ENCODE measurements at regions not wholly inside any gene's neighbourhood (a gene's known extent, or its start where the extent isn't known, plus 50 kb on each side); places are given as distances from the start of the nearest gene placed in this dataset.

GRCh38 chr3:72050048-72050632, 265.2 kb upstream of the PROK2 start:
- no peak overlapping the region for H3K4me3 ChIP-seq (ENCODE audit: low read length)
- H3K79me2 ChIP-seq (ENCODE audit: low read length), result no peaks in the 10 kb centered on the region
- no peaks in the 10 kb centered on the region for H3K27me3 ChIP-seq (ENCODE audit: low read length)
- DNase-seq, result no peak
- H3K4me1 ChIP-seq (ENCODE audit: low read length), result 0 out of 2 replicates have a peak, but pooled peaks cover under 1% of the 10 kb centered on the region
- no peak overlapping the region for H2AFZ ChIP-seq (ENCODE audit: low read length)
- no peaks in the 10 kb centered on the region for H3K9me3 ChIP-seq (ENCODE audit: low read length)
- H3K36me3 ChIP-seq (ENCODE audit: insufficient read depth, low read length), result no peaks in the 10 kb centered on the region
- no peaks in the 10 kb centered on the region for H3K9me2 ChIP-seq (replicated peaks; ENCODE audit: insufficient read depth, low read length)
- no peak overlapping the region for H3K9ac ChIP-seq (ENCODE audit: low read length)
- H3K27ac ChIP-seq (ENCODE audit: low read length), result no peak overlapping the region
- no peaks in the 10 kb centered on the region for H4K20me1 ChIP-seq (ENCODE audit: insufficient read depth, low read depth, low read length)
- no peak overlapping the region for H3K4me2 ChIP-seq (ENCODE audit: low read depth, low read length, poor library complexity, severe bottlenecking)

GRCh38 chr3:72049300-72049699, 264.4 kb upstream of the PROK2 start:
- Histone ChIP-seq H3K4me2 (ENCODE audit: low read depth, low read length, poor library complexity, severe bottlenecking) (no peak overlapping the region), H3K4me3 (ENCODE audit: low read length) (no peak overlapping the region), H3K79me2 (ENCODE audit: low read length) (no peaks in the 10 kb centered on the region), H3K9me2 (replicated peaks; ENCODE audit: insufficient read depth, low read length) (no peaks in the 10 kb centered on the region), H4K20me1 (ENCODE audit: insufficient read depth, low read depth, low read length) (no peaks in the 10 kb centered on the region), H3K9me3 (ENCODE audit: low read length) (no peaks in the 10 kb centered on the region), H3K36me3 (ENCODE audit: insufficient read depth, low read length) (no peaks in the 10 kb centered on the region), H3K9ac (ENCODE audit: low read length) (no peak overlapping the region), H3K27me3 (ENCODE audit: low read length) (no peaks in the 10 kb centered on the region), H3K27ac (ENCODE audit: low read length) (no peak overlapping the region), H3K4me1 (ENCODE audit: low read length) (no peaks in the 10 kb centered on the region), H2AFZ (ENCODE audit: low read length) (no peak overlapping the region)
- DNase-seq, result no peak

GRCh38 chr3:72048873-72049272, 263.9 kb upstream of the PROK2 start:
- Histone ChIP-seq H3K36me3 (ENCODE audit: insufficient read depth, low read length) (no peaks in the 10 kb centered on the region), H3K4me2 (ENCODE audit: low read depth, low read length, poor library complexity, severe bottlenecking) (no peak overlapping the region), H2AFZ (ENCODE audit: low read length) (no peak overlapping the region), H4K20me1 (ENCODE audit: insufficient read depth, low read depth, low read length) (no peaks in the 10 kb centered on the region), H3K9me3 (ENCODE audit: low read length) (no peaks in the 10 kb centered on the region), H3K9ac (ENCODE audit: low read length) (no peak overlapping the region), H3K9me2 (replicated peaks; ENCODE audit: insufficient read depth, low read length) (no peaks in the 10 kb centered on the region), H3K4me1 (ENCODE audit: low read length) (no peaks in the 10 kb centered on the region), H3K79me2 (ENCODE audit: low read length) (no peaks in the 10 kb centered on the region), H3K4me3 (ENCODE audit: low read length) (no peak overlapping the region), H3K27me3 (ENCODE audit: low read length) (no peaks in the 10 kb centered on the region), H3K27ac (ENCODE audit: low read length) (no peak overlapping the region)
- DNase-seq, result no peak

GRCh38 chr3:72047221-72047871, 262.4 kb upstream of the PROK2 start:
- DNase-seq, result no peak
- Histone ChIP-seq H3K79me2 (ENCODE audit: low read length) (no peaks in the 10 kb centered on the region), H3K36me3 (ENCODE audit: insufficient read depth, low read length) (no peaks in the 10 kb centered on the region), H3K27ac (ENCODE audit: low read length) (no peak overlapping the region), H4K20me1 (ENCODE audit: insufficient read depth, low read depth, low read length) (no peaks in the 10 kb centered on the region), H3K9me3 (ENCODE audit: low read length) (no peaks in the 10 kb centered on the region), H2AFZ (ENCODE audit: low read length) (no peak overlapping the region), H3K9me2 (replicated peaks; ENCODE audit: insufficient read depth, low read length) (no peaks in the 10 kb centered on the region), H3K4me2 (ENCODE audit: low read depth, low read length, poor library complexity, severe bottlenecking) (no peak overlapping the region), H3K4me3 (ENCODE audit: low read length) (no peak overlapping the region), H3K27me3 (ENCODE audit: low read length) (no peaks in the 10 kb centered on the region), H3K9ac (ENCODE audit: low read length) (no peak overlapping the region), H3K4me1 (ENCODE audit: low read length) (no peaks in the 10 kb centered on the region)

- no peaks in the 10 kb centered on the region for H3K9me3 ChIP-seq (ENCODE audit: low read length)
- no peak overlapping the region for H3K9ac ChIP-seq (ENCODE audit: low read length)
- H3K4me2 ChIP-seq (ENCODE audit: low read depth, low read length, poor library complexity, severe bottlenecking), result no peak overlapping the region
- H3K4me3 ChIP-seq (ENCODE audit: low read length), result no peak overlapping the region
- DNase-seq, result no peak
- H2AFZ ChIP-seq (ENCODE audit: low read length), result no peak overlapping the region
- H3K27me3 ChIP-seq (ENCODE audit: low read length), result no peaks in the 10 kb centered on the region
- no peaks in the 10 kb centered on the region for H4K20me1 ChIP-seq (ENCODE audit: insufficient read depth, low read depth, low read length)
- no peaks in the 10 kb centered on the region for H3K79me2 ChIP-seq (ENCODE audit: low read length)
- H3K27ac ChIP-seq (ENCODE audit: low read length), result no peak overlapping the region
- H3K36me3 ChIP-seq (ENCODE audit: insufficient read depth, low read length), result no peaks in the 10 kb centered on the region
- H3K9me2 ChIP-seq (replicated peaks; ENCODE audit: insufficient read depth, low read length), result no peaks in the 10 kb centered on the region
- H3K4me1 ChIP-seq (ENCODE audit: low read length), result no peaks in the 10 kb centered on the region
Measured at GRCh38 chr3:72044231-72044855, 259.4 kb upstream of the PROK2 start.

GRCh38 chr3:72043204-72044133, 258.5 kb upstream of the PROK2 start:
- H3K4me2 ChIP-seq (ENCODE audit: low read depth, low read length, poor library complexity, severe bottlenecking), result no peak overlapping the region
- H3K27me3 ChIP-seq (ENCODE audit: low read length), result no peaks in the 10 kb centered on the region
- no peak overlapping the region for H3K9ac ChIP-seq (ENCODE audit: low read length)
- H3K27ac ChIP-seq (ENCODE audit: low read length), result no peak overlapping the region
- H2AFZ ChIP-seq (ENCODE audit: low read length), result no peak overlapping the region
- H3K9me3 ChIP-seq (ENCODE audit: low read length), result no peaks in the 10 kb centered on the region
- no peaks in the 10 kb centered on the region for H3K36me3 ChIP-seq (ENCODE audit: insufficient read depth, low read length)
- no peak for DNase-seq
- no peaks in the 10 kb centered on the region for H4K20me1 ChIP-seq (ENCODE audit: insufficient read depth, low read depth, low read length)
- H3K79me2 ChIP-seq (ENCODE audit: low read length), result no peaks in the 10 kb centered on the region
- no peaks in the 10 kb centered on the region for H3K9me2 ChIP-seq (replicated peaks; ENCODE audit: insufficient read depth, low read length)
- no peaks in the 10 kb centered on the region for H3K4me1 ChIP-seq (ENCODE audit: low read length)
- H3K4me3 ChIP-seq (ENCODE audit: low read length), result no peak overlapping the region

GRCh38 chr3:72042397-72043203, 257.7 kb upstream of the PROK2 start:
- no peak for DNase-seq
- no peak overlapping the region for H3K4me3 ChIP-seq (ENCODE audit: low read length)
- no peaks in the 10 kb centered on the region for H3K79me2 ChIP-seq (ENCODE audit: low read length)
- no peaks in the 10 kb centered on the region for H3K36me3 ChIP-seq (ENCODE audit: insufficient read depth, low read length)
- no peak overlapping the region for H3K27ac ChIP-seq (ENCODE audit: low read length)
- H3K4me1 ChIP-seq (ENCODE audit: low read length), result no peaks in the 10 kb centered on the region
- no peak overlapping the region for H2AFZ ChIP-seq (ENCODE audit: low read length)
- no peak overlapping the region for H3K4me2 ChIP-seq (ENCODE audit: low read depth, low read length, poor library complexity, severe bottlenecking)
- H4K20me1 ChIP-seq (ENCODE audit: insufficient read depth, low read depth, low read length), result no peaks in the 10 kb centered on the region
- H3K9me3 ChIP-seq (ENCODE audit: low read length), result no peaks in the 10 kb centered on the region
- no peaks in the 10 kb centered on the region for H3K9me2 ChIP-seq (replicated peaks; ENCODE audit: insufficient read depth, low read length)
- no peaks in the 10 kb centered on the region for H3K27me3 ChIP-seq (ENCODE audit: low read length)
- no peak overlapping the region for H3K9ac ChIP-seq (ENCODE audit: low read length)
